Trophoblast cell (in vitro differentiated cells and primary cell): ENCODE measurements at regions not wholly inside any gene's neighbourhood (a gene's known extent, or its start where the extent isn't known, plus 50 kb on each side); places are given as distances from the start of the nearest gene placed in this dataset.

ENCODE experiments used
- DNase-seq, 2 donors: peaks; one replicate each; pipeline ENCODE4 v3.0.0-alpha.2; 2016
- H2AFZ ChIP-seq: 2 replicates; pipeline ENCODE4 v1.6.1; 2013; ENCODE audit warnings: low read length, moderate library complexity, mild to moderate bottlenecking; ENCODE audit not compliant: insufficient read depth, poor library complexity
- H2AK5ac ChIP-seq: 2 replicates; pipeline ENCODE4 v1.6.1; 2013; ENCODE audit warnings: mild to moderate bottlenecking, low read length
- H2BK120ac ChIP-seq: 2 replicates; pipeline ENCODE4 v1.6.1; 2013; ENCODE audit warnings: low read length, mild to moderate bottlenecking, moderate library complexity; ENCODE audit not compliant: insufficient read depth, poor library complexity
- H2BK12ac ChIP-seq: 2 replicates; pipeline ENCODE4 v1.6.1; 2013; ENCODE audit warnings: mild to moderate bottlenecking, low read length, moderate library complexity
- H2BK5ac ChIP-seq: 2 replicates; pipeline ENCODE4 v1.6.1; 2013; ENCODE audit warnings: low read length, low read depth, moderate library complexity, mild to moderate bottlenecking; ENCODE audit not compliant: poor library complexity
- H3K14ac ChIP-seq: 2 replicates; pipeline ENCODE4 v1.6.1; 2013; ENCODE audit warnings: mild to moderate bottlenecking, low read length
- H3K18ac ChIP-seq: 2 replicates; pipeline ENCODE4 v1.6.1; 2013; ENCODE audit warnings: mild to moderate bottlenecking, low read length
- H3K23ac ChIP-seq: 2 replicates; pipeline ENCODE4 v1.6.1; 2013; ENCODE audit warnings: low read length
- H3K27ac ChIP-seq: 2 replicates; pipeline ENCODE4 v1.5.1; 2013; ENCODE audit warnings: low read depth, mild to moderate bottlenecking, inconsistent platforms, low read length, moderate library complexity
- H3K27me3 ChIP-seq: 2 replicates; pipeline ENCODE4 v1.6.1; 2013; ENCODE audit warnings: inconsistent platforms, mild to moderate bottlenecking, low read length, moderate library complexity; ENCODE audit not compliant: insufficient read depth
- H3K36me3 ChIP-seq, 2 experiments: 1 replicate in 1 of 2; 2 replicates in 1 of 2; pipeline ENCODE4 v1.6.1; 2013; ENCODE audit warnings: low read length in 2 of 2, mild to moderate bottlenecking in 2 of 2, moderate library complexity in 1 of 2; ENCODE audit not compliant: insufficient read depth in 2 of 2, control insufficient read depth in 1 of 2
- H3K4ac ChIP-seq: 2 replicates; pipeline ENCODE4 v1.6.1; 2013; ENCODE audit warnings: low read depth, mild to moderate bottlenecking, low read length, moderate library complexity
- H3K4me1 ChIP-seq, 2 experiments: 1 replicate in 1 of 2; 2 replicates in 1 of 2; pipeline ENCODE4 v1.6.1; 2013; ENCODE audit warnings: low read length in 2 of 2, mild to moderate bottlenecking in 2 of 2, moderate library complexity in 1 of 2; ENCODE audit not compliant: insufficient read depth in 2 of 2, control insufficient read depth in 1 of 2
- H3K4me2 ChIP-seq: 2 replicates; pipeline ENCODE4 v1.6.1; 2013; ENCODE audit warnings: inconsistent platforms, mild to moderate bottlenecking, low read length, moderate library complexity
- H3K4me3 ChIP-seq: 2 replicates; pipeline ENCODE4 v1.5.1; 2013; ENCODE audit warnings: mild to moderate bottlenecking, low read depth, low read length, inconsistent platforms
- H3K79me1 ChIP-seq: one replicate; pipeline ENCODE4 v1.6.1; 2013; ENCODE audit warnings: low read length
- H3K79me2 ChIP-seq: 2 replicates; pipeline ENCODE4 v1.6.1; 2013; ENCODE audit warnings: low read length, mild to moderate bottlenecking; ENCODE audit not compliant: control insufficient read depth, insufficient read depth, poor library complexity
- H3K9ac ChIP-seq: 2 replicates; pipeline ENCODE4 v1.6.1; 2013; ENCODE audit warnings: mild to moderate bottlenecking, low read length
- H3K9me3 ChIP-seq: 2 replicates; pipeline ENCODE4 v1.6.1; 2013; ENCODE audit warnings: low read depth, mild to moderate bottlenecking, control low read depth, inconsistent platforms, low read length; ENCODE audit not compliant: insufficient read depth
- H4K12ac ChIP-seq: 2 replicates; pipeline ENCODE4 v1.6.1; 2013; ENCODE audit warnings: low read depth, mild to moderate bottlenecking, low read length, moderate library complexity
- H4K8ac ChIP-seq: 2 replicates; pipeline ENCODE4 v1.6.1; 2013; ENCODE audit warnings: low read depth, mild to moderate bottlenecking, low read length, moderate library complexity
- H4K91ac ChIP-seq: one replicate; pipeline ENCODE4 v1.6.1; 2013; ENCODE audit warnings: low read depth, mild to moderate bottlenecking, low read length, moderate library complexity
- WGBS: extraction: QIAGEN DNeasy Blood & Tissue Kit; methylation state at CpG from one replicate; pipeline ENCODE4 v1.1.7; 2013; ENCODE audit warnings: missing lambda C conversion rate; ENCODE audit not compliant: insufficient read length, insufficient coverage; ENCODE audit errors: extremely low coverage; 5-methylcytosine and 5-hydroxymethylcytosine counted together

GRCh38 chr4:104826171-104826570, 320.5 kb upstream of the TET2 start:
- Histone ChIP-seq H3K18ac (no peak overlapping the region), H2BK12ac (no peak overlapping the region), H3K79me2 (no peaks in the 10 kb centered on the region), H4K12ac (no peak overlapping the region), H3K23ac (no peak overlapping the region), H3K14ac (no peak overlapping the region), H2BK5ac (no peak overlapping the region), H3K4me1 (no peaks in the 10 kb centered on the region), H3K4ac (no peak overlapping the region), H4K8ac (no peak overlapping the region), H3K9ac (no peak overlapping the region), H3K27ac (no peak overlapping the region), H3K4me2 (no peak overlapping the region), H2BK120ac (no peak overlapping the region), H3K9me3 (no peaks in the 10 kb centered on the region), H3K27me3 (no peaks in the 10 kb centered on the region), H3K79me1 (no peaks in the 10 kb centered on the region), H3K36me3 (no peaks in the 10 kb centered on the region), H3K4me3 (no peak overlapping the region), H2AK5ac (no peak overlapping the region), H2AFZ (no peak overlapping the region), H4K91ac (no peak overlapping the region)
- no CpG with 5 or more reads among the region's 2 CpGs for WGBS
- peak; percentile 36 to 90 for DNase-seq

GRCh38 chr4:104829761-104830160, 316.9 kb upstream of the TET2 start:
- Histone ChIP-seq H2BK5ac (no peak overlapping the region), H3K9ac (no peak overlapping the region), H2BK120ac (no peak overlapping the region), H4K91ac (no peak overlapping the region), H4K12ac (no peak overlapping the region), H2BK12ac (no peak overlapping the region), H3K4me1 (no peaks in the 10 kb centered on the region), H3K27me3 (no peaks in the 10 kb centered on the region), H2AK5ac (no peak overlapping the region), H3K36me3 (no peaks in the 10 kb centered on the region), H3K14ac (no peak overlapping the region), H3K23ac (no peak overlapping the region), H3K9me3 (no peaks in the 10 kb centered on the region), H3K79me1 (no peaks in the 10 kb centered on the region), H3K27ac (no peak overlapping the region), H3K4me3 (no peak overlapping the region), H3K79me2 (no peaks in the 10 kb centered on the region), H3K4ac (no peak overlapping the region), H4K8ac (no peak overlapping the region), H2AFZ (no peak overlapping the region), H3K4me2 (no peak overlapping the region), H3K18ac (no peak overlapping the region)
- DNase-seq, result no peak

- no peaks in the 10 kb centered on the region for H3K36me3 ChIP-seq
- no CpG with 5 or more reads among the region's 3 CpGs for WGBS
Measured at GRCh38 chr4:104848597-104849225, 298.0 kb upstream of the TET2 start.

GRCh38 chr4:104859601-104860237, 287.0 kb upstream of the TET2 start:
- H3K23ac ChIP-seq, result no peak overlapping the region
- H3K4me1 ChIP-seq, result no peaks in the 10 kb centered on the region
- no peak overlapping the region for H2BK12ac ChIP-seq
- peak overlapping the region; percentile 54 for H2AFZ ChIP-seq
- no peaks in the 10 kb centered on the region for H3K79me2 ChIP-seq
- WGBS, result no CpG with 5 or more reads among the region's 10 CpGs
- H2AK5ac ChIP-seq, result no peak overlapping the region
- DNase-seq, result no peak
- no peak overlapping the region for H3K4me3 ChIP-seq
- no peak overlapping the region for H3K9ac ChIP-seq
- no peak overlapping the region for H3K4me2 ChIP-seq
- no peak overlapping the region for H4K12ac ChIP-seq
- H3K79me1 ChIP-seq, result no peaks in the 10 kb centered on the region
- H3K27ac ChIP-seq, result no peak overlapping the region
- no peak overlapping the region for H3K4ac ChIP-seq
- H2BK5ac ChIP-seq, result no peak overlapping the region
- no peak overlapping the region for H3K18ac ChIP-seq
- no peaks in the 10 kb centered on the region for H3K9me3 ChIP-seq
- no peak overlapping the region for H3K14ac ChIP-seq
- no peak overlapping the region for H2BK120ac ChIP-seq
- no peaks in the 10 kb centered on the region for H3K36me3 ChIP-seq
- H4K8ac ChIP-seq, result no peak overlapping the region
- H3K27me3 ChIP-seq, result no peaks in the 10 kb centered on the region
- no peak overlapping the region for H4K91ac ChIP-seq

More at GRCh38 chr4:104848597-104849225, 298.0 kb upstream of the TET2 start:
- Histone ChIP-seq H3K9ac (no peak overlapping the region), H3K18ac (no peak overlapping the region), H2BK120ac (no peak overlapping the region), H2AFZ (no peak overlapping the region), H3K14ac (no peak overlapping the region), H3K9me3 (no peaks in the 10 kb centered on the region), H2AK5ac (no peak overlapping the region), H3K4ac (no peak overlapping the region), H4K91ac (no peak overlapping the region), H2BK5ac (no peak overlapping the region), H3K27ac (no peak overlapping the region), H3K4me1 (no peaks in the 10 kb centered on the region), H2BK12ac (no peak overlapping the region), H4K8ac (no peak overlapping the region), H3K4me2 (no peak overlapping the region), H3K79me2 (no peaks in the 10 kb centered on the region), H3K23ac (no peak overlapping the region), H3K27me3 (no peaks in the 10 kb centered on the region), H3K4me3 (no peak overlapping the region), H3K79me1 (no peaks in the 10 kb centered on the region), H4K12ac (no peak overlapping the region)
- DNase-seq, result no peak
